ENCODE measurements at regions not wholly inside any gene's neighbourhood (a gene's known extent, or its start where the extent isn't known, plus 50 kb on each side); places are given as distances from the start of the nearest gene placed in this dataset.

DNA sequence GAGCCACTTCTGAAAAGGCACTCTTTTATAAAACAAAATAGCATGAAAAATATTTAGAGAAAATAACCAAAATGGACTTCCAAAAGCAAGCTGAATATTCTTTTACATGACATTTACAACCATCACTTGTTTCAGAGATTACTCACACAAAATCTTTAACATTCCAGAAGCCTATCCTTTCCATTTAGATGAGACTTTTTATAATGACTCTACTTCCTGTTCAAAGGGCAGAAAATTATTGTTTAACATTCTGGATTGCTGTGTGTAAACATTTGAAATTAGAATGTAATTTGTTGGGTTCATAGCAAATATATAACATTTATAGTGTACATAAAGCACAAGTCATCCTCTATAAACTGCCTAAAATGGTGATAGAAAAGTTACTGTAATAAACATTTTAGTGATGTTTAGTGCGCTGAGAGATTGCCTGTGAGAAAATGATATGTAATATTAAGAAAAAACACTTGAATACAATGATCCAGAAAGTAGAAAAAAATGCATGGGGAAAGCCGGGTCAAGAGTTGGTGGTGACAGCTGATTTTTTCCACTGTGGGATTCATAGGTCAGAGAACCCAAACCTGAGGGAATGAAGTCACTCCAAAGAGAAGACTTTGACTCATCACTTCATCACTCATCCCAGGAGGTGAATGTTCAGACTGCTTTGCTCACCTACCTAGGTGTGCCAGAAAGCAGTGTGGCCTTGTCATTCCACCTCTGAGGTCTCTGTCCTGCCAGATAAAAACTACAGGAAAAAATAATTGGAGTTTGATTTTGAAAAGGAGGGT is 305.8 kb downstream of the ARPP21 start:
- TF ChIP-seq, protein P1, sequence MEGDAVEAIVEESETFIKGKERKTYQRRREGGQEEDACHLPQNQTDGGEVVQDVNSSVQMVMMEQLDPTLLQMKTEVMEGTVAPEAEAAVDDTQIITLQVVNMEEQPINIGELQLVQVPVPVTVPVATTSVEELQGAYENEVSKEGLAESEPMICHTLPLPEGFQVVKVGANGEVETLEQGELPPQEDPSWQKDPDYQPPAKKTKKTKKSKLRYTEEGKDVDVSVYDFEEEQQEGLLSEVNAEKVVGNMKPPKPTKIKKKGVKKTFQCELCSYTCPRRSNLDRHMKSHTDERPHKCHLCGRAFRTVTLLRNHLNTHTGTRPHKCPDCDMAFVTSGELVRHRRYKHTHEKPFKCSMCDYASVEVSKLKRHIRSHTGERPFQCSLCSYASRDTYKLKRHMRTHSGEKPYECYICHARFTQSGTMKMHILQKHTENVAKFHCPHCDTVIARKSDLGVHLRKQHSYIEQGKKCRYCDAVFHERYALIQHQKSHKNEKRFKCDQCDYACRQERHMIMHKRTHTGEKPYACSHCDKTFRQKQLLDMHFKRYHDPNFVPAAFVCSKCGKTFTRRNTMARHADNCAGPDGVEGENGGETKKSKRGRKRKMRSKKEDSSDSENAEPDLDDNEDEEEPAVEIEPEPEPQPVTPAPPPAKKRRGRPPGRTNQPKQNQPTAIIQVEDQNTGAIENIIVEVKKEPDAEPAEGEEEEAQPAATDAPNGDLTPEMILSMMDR (conservative IDR thresholded peaks at IDR 0.05; ENCODE audit: low read depth, low read length) = no peak
- TF ChIP-seq EZH2 (IDR thresholded peaks at IDR 0.05; ENCODE audit: borderline replicate concordance, low read depth, low read length, poor library complexity, severe bottlenecking) = no peak
